HG03025 (cell line): ENCODE measurements at regions not wholly inside any gene's neighbourhood (a gene's known extent, or its start where the extent isn't known, plus 50 kb on each side); places are given as distances from the start of the nearest gene placed in this dataset.
"Not testable (repeated sequence)": the region's sequence is repeated elsewhere in the genome, so short reads cannot be mapped to it uniquely, and the experiment has no call there.

ENCODE experiments used
- ATAC-seq: cut with Tn5 transposase; IDR thresholded peaks from one replicate; pipeline ENCODE4 v1.9.1; 2021; ENCODE audit warnings: mild to moderate bottlenecking, moderate library complexity; ENCODE audit not compliant: unreplicated experiment, low FRiP score

GRCh38 chr6:126199466-126199865 is 140.4 kb upstream of the CENPW start:
- ATAC-seq = no peak

DNA sequence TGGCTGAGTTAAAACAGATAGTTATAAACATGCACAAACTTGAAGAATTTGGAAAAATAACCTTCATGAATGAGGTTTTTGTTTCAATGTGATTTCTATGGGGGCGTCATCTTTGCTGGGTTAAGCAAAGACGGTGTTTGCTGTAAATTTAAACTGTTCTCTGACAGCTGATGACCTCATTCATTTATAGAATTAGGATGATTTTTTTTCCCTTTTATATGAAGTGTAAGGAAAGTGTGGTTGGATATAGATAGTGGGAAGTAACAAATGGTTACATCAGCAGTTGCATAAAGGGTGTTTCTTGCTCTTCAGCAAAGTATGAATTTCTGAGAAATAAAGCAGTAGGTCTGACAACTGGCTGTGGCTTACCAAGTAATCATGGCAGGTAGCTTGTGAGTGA is 137.2 kb upstream of the CENPW start:
- ATAC-seq = no peak

DNA sequence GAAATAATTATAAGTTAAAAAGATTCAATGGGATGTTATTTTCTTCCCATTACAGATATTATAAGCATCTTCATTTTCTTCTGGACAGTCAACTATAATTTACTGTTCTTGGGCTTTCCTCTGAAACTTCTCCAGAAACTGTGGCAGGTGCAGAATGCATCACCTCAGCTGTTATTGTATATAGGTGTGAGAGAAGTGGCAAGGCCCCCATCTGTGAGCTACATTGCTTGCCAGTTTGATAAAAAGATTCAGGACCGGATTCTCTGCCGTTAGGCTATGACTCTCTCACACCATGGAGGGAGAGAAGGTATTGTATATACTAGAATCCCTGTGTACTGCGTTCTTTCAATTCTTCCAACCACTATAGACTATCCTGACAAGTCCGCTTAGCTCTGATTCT is 135.8 kb upstream of the CENPW start:
- no peak for ATAC-seq

DNA sequence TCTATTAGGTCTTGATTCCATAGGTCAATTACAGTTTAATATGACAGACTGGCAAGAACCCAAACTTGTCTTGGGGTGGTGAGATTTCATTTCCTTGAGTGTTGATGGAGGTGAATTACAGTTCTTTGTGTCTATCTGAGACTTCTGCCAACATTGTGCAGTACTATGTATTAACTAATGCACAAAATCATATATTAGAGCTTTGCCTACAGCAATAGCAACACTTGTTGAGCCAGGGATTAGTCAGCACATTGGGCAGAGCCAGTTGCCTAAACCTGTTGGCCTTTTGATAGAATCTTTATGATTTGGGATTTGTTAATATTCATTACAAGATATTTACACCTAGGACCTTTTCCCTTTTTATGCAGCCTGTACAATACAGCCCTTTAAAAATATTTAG is 135.3 kb upstream of the CENPW start:
- ATAC-seq = no peak

- no peak for ATAC-seq
Measured at GRCh38 chr6:126206504-126207246, 133.2 kb upstream of the CENPW start.

DNA sequence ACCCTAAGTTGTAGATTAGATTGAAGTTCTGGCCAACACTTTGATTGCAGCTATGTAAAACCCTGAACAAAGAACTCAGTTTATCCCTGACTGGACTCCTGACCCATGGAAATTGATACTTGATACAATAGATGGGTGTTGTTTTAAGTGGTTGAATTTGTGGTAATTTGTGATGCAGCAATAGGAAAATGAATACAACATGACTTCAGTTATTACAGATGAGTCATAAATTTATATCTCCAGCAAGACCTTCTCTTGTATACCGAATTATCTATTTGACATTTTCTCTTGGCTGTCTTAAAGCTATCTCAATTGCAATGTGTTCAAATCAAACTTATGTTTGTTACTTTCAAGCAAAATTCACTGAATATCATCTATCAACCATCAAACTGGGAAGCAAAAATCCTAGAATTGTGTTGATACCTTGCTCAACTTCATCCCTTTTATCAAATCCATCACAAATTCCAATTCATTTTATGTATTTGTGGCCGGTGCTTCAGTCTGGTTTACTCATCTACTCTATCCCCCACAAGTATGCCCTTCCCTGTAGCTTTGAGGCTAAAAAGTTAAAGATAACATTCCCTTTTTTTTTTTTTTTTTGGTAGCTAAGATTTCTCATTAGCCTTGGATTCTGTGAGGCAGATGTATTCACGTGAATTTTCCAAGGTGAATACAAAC is 129.4 kb upstream of the CENPW start:
- ATAC-seq = no peak

GRCh38 chr6:126217497-126217896 is 122.4 kb upstream of the CENPW start:
- ATAC-seq = no peak

GRCh38 chr6:126220901-126221300 is 119.0 kb upstream of the CENPW start:
- not testable (repeated sequence) for ATAC-seq

- no peak for ATAC-seq
Measured at GRCh38 chr6:126227833-126228702, 111.8 kb upstream of the CENPW start.

DNA sequence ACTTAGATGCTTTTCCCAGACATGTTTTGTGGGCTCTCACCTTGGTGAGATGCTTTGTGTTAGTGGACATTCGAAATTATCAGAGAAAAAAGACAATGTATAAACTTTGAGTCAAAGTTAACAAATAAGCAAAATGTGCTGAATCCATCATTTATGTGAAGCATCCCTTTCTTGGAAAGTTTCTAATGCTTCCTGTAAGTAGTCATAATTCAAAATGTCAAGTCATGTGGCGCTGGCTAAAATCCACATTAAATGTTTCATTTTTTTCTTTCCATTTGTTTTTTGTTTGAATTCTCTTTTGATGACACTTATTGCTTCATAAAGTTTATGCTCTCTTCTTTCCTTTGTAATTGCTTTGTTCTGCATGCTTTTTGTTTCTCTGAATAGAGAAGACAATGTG is 107.2 kb upstream of the CENPW start:
- no peak for ATAC-seq

- no peak for ATAC-seq
Measured at GRCh38 chr6:126233192-126233591, 106.7 kb upstream of the CENPW start.

- no peak for ATAC-seq
Measured at GRCh38 chr6:126235363-126235762, 104.6 kb upstream of the CENPW start.

GRCh38 chr6:126245077-126245476 is 94.8 kb upstream of the CENPW start:
- ATAC-seq = no peak

- no peak for ATAC-seq
Measured at GRCh38 chr6:126252154-126252553, 87.8 kb upstream of the CENPW start.

- no peak for ATAC-seq
Measured at GRCh38 chr6:126253431-126253830, 86.5 kb upstream of the CENPW start.

GRCh38 chr6:126258150-126258549 is 81.8 kb upstream of the CENPW start:
- no peak for ATAC-seq

- no peak for ATAC-seq
Measured at GRCh38 chr6:126261792-126262421, 78.0 kb upstream of the CENPW start.

GRCh38 chr6:126264265-126264664 is 75.7 kb upstream of the CENPW start:
- no peak for ATAC-seq

DNA sequence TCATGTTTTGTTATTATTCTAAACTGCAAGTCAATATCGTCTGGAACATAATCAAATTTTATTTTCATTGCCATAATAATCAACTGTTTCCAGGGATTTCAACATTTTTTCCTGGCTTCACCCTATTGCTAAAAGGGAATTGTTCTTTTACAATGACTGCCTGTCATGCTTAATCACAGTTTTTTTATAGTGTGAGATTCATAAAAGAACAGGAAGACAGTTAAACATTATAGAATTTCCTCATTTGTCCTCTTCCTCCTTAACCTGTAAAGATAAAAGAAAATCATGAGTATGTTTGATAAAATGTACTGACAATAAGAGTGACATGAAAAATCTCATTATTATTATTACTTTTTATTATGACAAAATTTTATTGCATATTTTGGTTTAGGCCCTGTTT is 73.3 kb upstream of the CENPW start:
- no peak for ATAC-seq

- no peak for ATAC-seq
Measured at GRCh38 chr6:126267626-126268025, 72.3 kb upstream of the CENPW start.

DNA sequence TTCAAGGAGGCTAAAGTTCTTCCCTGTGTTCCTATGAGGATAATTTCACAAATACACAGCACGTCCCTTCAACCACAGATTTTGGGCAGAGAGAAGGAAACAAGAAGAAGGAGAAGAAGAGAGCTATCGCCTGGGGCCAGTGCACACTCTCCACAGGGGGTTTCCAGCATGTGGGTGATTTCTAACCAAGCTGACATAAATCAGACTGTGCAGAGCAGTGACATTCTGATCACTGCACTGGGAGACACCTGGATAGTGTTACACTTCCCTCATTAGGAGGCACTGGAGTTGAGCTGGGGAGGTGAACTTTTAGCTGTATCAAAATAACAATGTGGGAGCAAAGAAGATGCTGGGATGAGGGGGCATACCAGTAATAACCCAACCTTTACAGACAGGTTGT is 71.8 kb upstream of the CENPW start:
- peak; percentile 57 for ATAC-seq
